Astrocyte of the cerebellum (primary cell): ENCODE measurements at regions not wholly inside any gene's neighbourhood (a gene's known extent, or its start where the extent isn't known, plus 50 kb on each side); places are given as distances from the start of the nearest gene placed in this dataset.

Experiments used
- DNase-seq: peaks from one replicate; pipeline ENCODE4 v3.0.0-alpha.2; 2011; ENCODE audit warnings: low read depth
- H3K4me3 ChIP-seq: 2 replicates; pipeline ENCODE4 v1.5.1; 2011; ENCODE audit warnings: mild to moderate bottlenecking, low read depth, low read length, moderate library complexity
- CTCF ChIP-seq: IDR thresholded peaks from 2 replicates; pipeline ENCODE4 v1.5.1; 2012; ENCODE audit warnings: low read length, low read depth, moderate library complexity, mild to moderate bottlenecking; ENCODE audit errors: missing control alignments
- in situ Hi-C: cut with HindIII; loops from 2 replicates; pipeline ENCODE4 v1.10.0; 2017; ENCODE audit warnings: low sequenced_read_pairs

GRCh38 chr7:131774419-131775220, 218.2 kb upstream of the PODXL start:
- no peak for TF ChIP-seq CTCF
- in situ Hi-C loops = no loop called here
- H3K4me3 ChIP-seq = no peak overlapping the region
- DNase-seq = no peak

- in situ Hi-C loops = no loop called here
- no peak overlapping the region for H3K4me3 ChIP-seq
- TF ChIP-seq CTCF = no peak
- DNase-seq = no peak
These were observed 217.0 kb upstream of the PODXL start for GRCh38 chr7:131773413-131773812.

- no peak for DNase-seq
- TF ChIP-seq CTCF = no peak
- no peak overlapping the region for H3K4me3 ChIP-seq
- in situ Hi-C loops = no loop called here
These were observed 212.8 kb upstream of the PODXL start for GRCh38 chr7:131769241-131769640.

- in situ Hi-C loops = no loop called here
- no peak for TF ChIP-seq CTCF
- no peak overlapping the region for H3K4me3 ChIP-seq
- no peak for DNase-seq
These were observed 211.2 kb upstream of the PODXL start for GRCh38 chr7:131767591-131767990.

- in situ Hi-C loops = no loop called here
- no peak for DNase-seq
- no peak overlapping the region for H3K4me3 ChIP-seq
- no peak for TF ChIP-seq CTCF
These were observed 209.1 kb upstream of the PODXL start for GRCh38 chr7:131765575-131765974.

GRCh38 chr7:131764143-131764775, 207.8 kb upstream of the PODXL start:
- TF ChIP-seq CTCF = no peak
- no peak for DNase-seq
- in situ Hi-C loops = no loop called here
- H3K4me3 ChIP-seq = no peak overlapping the region
